ENCODE measurements at regions not wholly inside any gene's neighbourhood (a gene's known extent, or its start where the extent isn't known, plus 50 kb on each side); places are given as distances from the start of the nearest gene placed in this dataset.
"Not testable (repeated sequence)": the region's sequence is repeated elsewhere in the genome, so short reads cannot be mapped to it uniquely, and the experiment has no call there.

GRCh38 chr13:109941951-109942350 is 155.6 kb upstream of the IRS2 start:
- DNase-seq (ENCODE audit: low read depth in 4 of 4, low spot score in 1 of 4) = no peak

GRCh38 chr13:109941221-109941620 is 154.8 kb upstream of the IRS2 start:
- DNase-seq (ENCODE audit: low read depth in 4 of 4, low spot score in 1 of 4) = no peak

GRCh38 chr13:109940637-109941036 is 154.3 kb upstream of the IRS2 start:
- DNase-seq (ENCODE audit: low read depth in 4 of 4, low spot score in 1 of 4) = no peak

- no peak for DNase-seq (ENCODE audit: low read depth in 4 of 4, low spot score in 1 of 4)
Measured at GRCh38 chr13:109939838-109940237, 153.5 kb upstream of the IRS2 start.

- no peak for DNase-seq (ENCODE audit: low read depth in 4 of 4, low spot score in 1 of 4)
Measured at GRCh38 chr13:109939180-109939579, 152.8 kb upstream of the IRS2 start.

- DNase-seq (ENCODE audit: low read depth in 4 of 4, low spot score in 1 of 4) = no peak
Measured at GRCh38 chr13:109938255-109938936, 152.0 kb upstream of the IRS2 start.

- DNase-seq (ENCODE audit: low read depth in 4 of 4, low spot score in 1 of 4) = not testable (repeated sequence)
Measured at GRCh38 chr13:109934520-109934919, 148.1 kb upstream of the IRS2 start.

- DNase-seq (ENCODE audit: low read depth in 4 of 4, low spot score in 1 of 4) = no peak
Measured at GRCh38 chr13:109933476-109933875, 147.1 kb upstream of the IRS2 start.

- no peak for DNase-seq (ENCODE audit: low read depth in 4 of 4, low spot score in 1 of 4)
Measured at GRCh38 chr13:109924376-109924775, 138.0 kb upstream of the IRS2 start.

- DNase-seq (ENCODE audit: low read depth in 4 of 4, low spot score in 1 of 4) = no peak
Measured at GRCh38 chr13:109922518-109922917, 136.1 kb upstream of the IRS2 start.

- DNase-seq (ENCODE audit: low read depth in 4 of 4, low spot score in 1 of 4) = no peak
Measured at GRCh38 chr13:109919715-109920375, 133.5 kb upstream of the IRS2 start.

GRCh38 chr13:109918179-109918711 is 131.9 kb upstream of the IRS2 start:
- DNase-seq (ENCODE audit: low read depth in 4 of 4, low spot score in 1 of 4) = no peak

GRCh38 chr13:109917422-109917821 is 131.0 kb upstream of the IRS2 start:
- no peak for DNase-seq (ENCODE audit: low read depth in 4 of 4, low spot score in 1 of 4)

- DNase-seq (ENCODE audit: low read depth in 4 of 4, low spot score in 1 of 4) = no peak
Measured at GRCh38 chr13:109913936-109914510, 127.6 kb upstream of the IRS2 start.

GRCh38 chr13:109913186-109913585 is 126.8 kb upstream of the IRS2 start:
- DNase-seq (ENCODE audit: low read depth in 4 of 4, low spot score in 1 of 4) = no peak

GRCh38 chr13:109910194-109910593 is 123.8 kb upstream of the IRS2 start:
- no peak for DNase-seq (ENCODE audit: low read depth in 4 of 4, low spot score in 1 of 4)

- DNase-seq (ENCODE audit: low read depth in 4 of 4, low spot score in 1 of 4) = no peak
Measured at GRCh38 chr13:109906976-109907375, 120.6 kb upstream of the IRS2 start.

GRCh38 chr13:109904218-109904617 is 117.8 kb upstream of the IRS2 start:
- DNase-seq (ENCODE audit: low read depth in 4 of 4, low spot score in 1 of 4) = no peak

- no peak for DNase-seq (ENCODE audit: low read depth in 4 of 4, low spot score in 1 of 4)
Measured at GRCh38 chr13:109900741-109901140, 114.4 kb upstream of the IRS2 start.

- no peak for DNase-seq (ENCODE audit: low read depth in 4 of 4, low spot score in 1 of 4)
Measured at GRCh38 chr13:109900320-109900719, 113.9 kb upstream of the IRS2 start.

- no peak for DNase-seq (ENCODE audit: low read depth in 4 of 4, low spot score in 1 of 4)
Measured at GRCh38 chr13:109899748-109900147, 113.4 kb upstream of the IRS2 start.

- no peak for DNase-seq (ENCODE audit: low read depth in 4 of 4, low spot score in 1 of 4)
Measured at GRCh38 chr13:109899316-109899715, 112.9 kb upstream of the IRS2 start.

Data from stimulated activated CD4-positive, alpha-beta T cell treated with anti-CD3 and anti-CD28 coated beads, Interleukin-1b, Interleukin-23, amount 100 ng/mL, for 24 hours (primary cell).